SJSA1 (cell line): ENCODE measurements at regions not wholly inside any gene's neighbourhood (a gene's known extent, or its start where the extent isn't known, plus 50 kb on each side); places are given as distances from the start of the nearest gene placed in this dataset.
"Not testable (repeated sequence)": the region's sequence is repeated elsewhere in the genome, so short reads cannot be mapped to it uniquely, and the experiment has no call there.

Source experiments
- DNase-seq, 2 experiments: peaks; one replicate each; pipeline ENCODE4 v3.0.0-alpha.2; 2015 to 2020; ENCODE audit warnings: low spot score in 2 of 2, low read depth in 1 of 2
- H3K27ac ChIP-seq: fragments of 250-450 bp; sonication (Bioruptor Pico); 2 replicates; pipeline ENCODE4 v1.5.1; 2020; ENCODE audit warnings: mild to moderate bottlenecking, moderate library complexity
- H3K27me3 ChIP-seq: fragments of 250-450 bp; sonication (Bioruptor Pico); replicated peaks from 2 replicates; pipeline ENCODE4 v1.5.1; 2020; ENCODE audit warnings: mild to moderate bottlenecking, moderate library complexity
- H3K36me3 ChIP-seq: fragments of 250-450 bp; sonication (Bioruptor Pico); 2 replicates; pipeline ENCODE4 v1.5.1; 2020; ENCODE audit warnings: mild to moderate bottlenecking
- H3K4me1 ChIP-seq: fragments of 250-450 bp; sonication (Bioruptor Pico); replicated peaks from 2 replicates; pipeline ENCODE4 v1.6.1; 2021; ENCODE audit warnings: mild to moderate bottlenecking
- H3K4me3 ChIP-seq: fragments of 250-450 bp; sonication (Bioruptor Pico); 2 replicates; pipeline ENCODE4 v1.5.1; 2020; ENCODE audit warnings: mild to moderate bottlenecking
- H3K9me3 ChIP-seq: fragments of 250-450 bp; sonication (Bioruptor Pico); replicated peaks from 2 replicates; pipeline ENCODE4 v1.5.1; 2020; ENCODE audit warnings: mild to moderate bottlenecking

- DNase-seq = no peak
- Histone ChIP-seq H3K27ac (no peak overlapping the region), H3K4me1 (no peaks in the 10 kb centered on the region), H3K27me3 (0 out of 2 replicates have a peak, but pooled peaks cover 6% of the 10 kb centered on the region), H3K4me3 (no peak overlapping the region), H3K9me3 (0 out of 2 replicates have a peak, but pooled peaks cover 2% of the 10 kb centered on the region), H3K36me3 (no peaks in the 10 kb centered on the region)
These were observed 274.1 kb downstream of the MIAT start for GRCh38 chr22:26931471-26931870.

- DNase-seq = no peak
These were observed 275.8 kb downstream of the MIAT start for GRCh38 chr22:26933105-26933590.

GRCh38 chr22:26937213-26937612, 279.8 kb downstream of the MIAT start:
- Histone ChIP-seq H3K27ac (no peak overlapping the region), H3K4me3 (no peak overlapping the region), H3K9me3 (peaks cover 16% of the 10 kb centered on the region), H3K4me1 (no peaks in the 10 kb centered on the region), H3K27me3 (no peaks in the 10 kb centered on the region; the same call in 1 of the 2 replicates), H3K36me3 (no peaks in the 10 kb centered on the region)
- DNase-seq = no peak

More at GRCh38 chr22:26933105-26933590, 275.8 kb downstream of the MIAT start:
- no peak overlapping the region for H3K4me3 ChIP-seq
- no peaks in the 10 kb centered on the region for H3K36me3 ChIP-seq
- no peaks in the 10 kb centered on the region for H3K4me1 ChIP-seq
- H3K27ac ChIP-seq = no peak overlapping the region
- H3K27me3 ChIP-seq = peaks cover 4% of the 10 kb centered on the region; the same call in 1 of the 2 replicates
- H3K9me3 ChIP-seq = peaks cover 16% of the 10 kb centered on the region

- no peaks in the 10 kb centered on the region for H3K36me3 ChIP-seq
- no peak for DNase-seq
- H3K4me3 ChIP-seq = no peak overlapping the region
- no peaks in the 10 kb centered on the region; the same call in 1 of the 2 replicates for H3K27me3 ChIP-seq
- H3K9me3 ChIP-seq = peaks cover 16% of the 10 kb centered on the region
- H3K27ac ChIP-seq = no peak overlapping the region
- H3K4me1 ChIP-seq = no peaks in the 10 kb centered on the region
These were observed 282.1 kb downstream of the MIAT start for GRCh38 chr22:26939466-26939865.

GRCh38 chr22:26941896-26942636, 284.7 kb downstream of the MIAT start:
- Histone ChIP-seq H3K4me3 (no peak overlapping the region), H3K36me3 (no peaks in the 10 kb centered on the region), H3K9me3 (peaks cover 11% of the 10 kb centered on the region), H3K4me1 (no peaks in the 10 kb centered on the region), H3K27ac (no peak overlapping the region), H3K27me3 (no peaks in the 10 kb centered on the region; the same call in 1 of the 2 replicates)
- no peak for DNase-seq

- H3K27me3 ChIP-seq = no peaks in the 10 kb centered on the region; the same call in 1 of the 2 replicates
These were observed 285.2 kb downstream of the MIAT start for GRCh38 chr22:26942637-26942957.

GRCh38 chr22:26945565-26945964, 288.2 kb downstream of the MIAT start:
- no peak overlapping the region for H3K27ac ChIP-seq
- DNase-seq = no peak

More at GRCh38 chr22:26942637-26942957, 285.2 kb downstream of the MIAT start:
- no peaks in the 10 kb centered on the region for H3K36me3 ChIP-seq
- H3K27ac ChIP-seq = no peak overlapping the region
- H3K4me3 ChIP-seq = no peak overlapping the region
- no peaks in the 10 kb centered on the region for H3K4me1 ChIP-seq
- H3K9me3 ChIP-seq = peaks cover 5% of the 10 kb centered on the region
- no peak for DNase-seq

GRCh38 chr22:26949193-26949592, 291.8 kb downstream of the MIAT start:
- H3K27me3 ChIP-seq = peaks cover 9% of the 10 kb centered on the region; the same call in 1 of the 2 replicates
- no peak overlapping the region for H3K27ac ChIP-seq
- H3K9me3 ChIP-seq = no peaks in the 10 kb centered on the region
- DNase-seq = peak; percentile 11 to 51
- H3K4me3 ChIP-seq = no peak overlapping the region
- no peaks in the 10 kb centered on the region for H3K4me1 ChIP-seq
- no peaks in the 10 kb centered on the region for H3K36me3 ChIP-seq

More at GRCh38 chr22:26945565-26945964, 288.2 kb downstream of the MIAT start:
- no peaks in the 10 kb centered on the region for H3K36me3 ChIP-seq
- no peak overlapping the region for H3K4me3 ChIP-seq
- no peaks in the 10 kb centered on the region for H3K9me3 ChIP-seq
- H3K27me3 ChIP-seq = no peaks in the 10 kb centered on the region
- H3K4me1 ChIP-seq = no peaks in the 10 kb centered on the region

- not testable (repeated sequence) for DNase-seq, H3K36me3 ChIP-seq, H3K4me1 ChIP-seq, H3K27ac ChIP-seq, H3K4me3 ChIP-seq, H3K9me3 ChIP-seq
- peaks cover 13% of the 10 kb centered on the region for H3K27me3 ChIP-seq
These were observed 293.8 kb downstream of the MIAT start for GRCh38 chr22:26951139-26951538.

GRCh38 chr22:26952004-26952403, 294.6 kb downstream of the MIAT start:
- peaks cover 13% of the 10 kb centered on the region for H3K27me3 ChIP-seq
- H3K27ac ChIP-seq = no peak overlapping the region
- no peaks in the 10 kb centered on the region for H3K4me1 ChIP-seq
- no peaks in the 10 kb centered on the region for H3K9me3 ChIP-seq
- H3K4me3 ChIP-seq = no peak overlapping the region
- no peaks in the 10 kb centered on the region for H3K36me3 ChIP-seq
- no peak for DNase-seq

GRCh38 chr22:26952451-26953011, 295.1 kb downstream of the MIAT start:
- Histone ChIP-seq H3K27ac (no peak overlapping the region), H3K4me3 (no peak overlapping the region), H3K9me3 (no peaks in the 10 kb centered on the region), H3K4me1 (no peaks in the 10 kb centered on the region), H3K27me3 (peaks cover 13% of the 10 kb centered on the region), H3K36me3 (no peaks in the 10 kb centered on the region)
- no peak for DNase-seq

- Histone ChIP-seq H3K27me3 (peaks cover 13% of the 10 kb centered on the region), H3K36me3 (no peaks in the 10 kb centered on the region), H3K27ac (no peak overlapping the region), H3K4me1 (no peaks in the 10 kb centered on the region), H3K9me3 (no peaks in the 10 kb centered on the region), H3K4me3 (no peak overlapping the region)
- no peak for DNase-seq
These were observed 295.9 kb downstream of the MIAT start for GRCh38 chr22:26953012-26953883.

GRCh38 chr22:26956371-26956770, 299.0 kb downstream of the MIAT start:
- no peak overlapping the region for H3K4me3 ChIP-seq
- no peaks in the 10 kb centered on the region for H3K36me3 ChIP-seq
- no peak for DNase-seq
- H3K4me1 ChIP-seq = no peaks in the 10 kb centered on the region
- H3K9me3 ChIP-seq = no peaks in the 10 kb centered on the region
- H3K27ac ChIP-seq = no peak overlapping the region
- peaks cover 13% of the 10 kb centered on the region for H3K27me3 ChIP-seq
